ENCODE measurements at regions not wholly inside any gene's neighbourhood (a gene's known extent, or its start where the extent isn't known, plus 50 kb on each side); places are given as distances from the start of the nearest gene placed in this dataset.

DNA sequence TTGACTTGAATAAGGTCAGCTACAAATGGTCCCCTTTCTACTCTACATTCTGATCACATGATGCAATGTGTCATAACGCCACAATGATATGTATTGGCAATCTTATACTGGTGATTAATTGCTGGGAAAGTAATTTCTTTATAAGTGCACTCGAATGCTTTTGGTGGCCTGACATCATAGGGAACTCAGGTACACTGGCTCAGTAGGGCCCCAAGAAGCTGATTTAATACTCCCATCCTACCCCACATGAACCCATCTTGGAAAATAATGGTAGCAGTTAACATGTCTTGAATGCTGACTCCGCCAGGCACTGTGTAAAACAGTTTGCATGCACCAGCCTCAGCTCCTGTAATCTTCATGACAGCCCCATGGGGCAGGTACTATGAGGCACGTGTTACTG, 186.9 kb downstream of the SNX10 start:
- 88 to 89% (median 89%) methylated on average over 4 of the region's 4 CpGs for WGBS, 3 donors
- ATAC-seq: no peak
- intact Hi-C loops (cut with DNase I): no loop called here

GRCh38 chr7:26479581-26479980, 187.9 kb downstream of the SNX10 start:
- Histone ChIP-seq H3K36me3 (ENCODE audit: insufficient read depth in 1 of 2, low read depth in 1 of 2) (no peaks in the 10 kb centered on the region), H3K27ac (no peak overlapping the region), H3K4me3 (no peak overlapping the region), H3K27me3 (ENCODE audit: insufficient read depth in 3 of 3, low read length in 2 of 3) (no peaks in the 10 kb centered on the region), H3K9me3 (no peaks in the 10 kb centered on the region), H3K4me1 (no peaks in the 10 kb centered on the region)
- no peak for DNase-seq
- intact Hi-C loops (cut with DNase I): no loop called here
- no peak for ATAC-seq
- TF ChIP-seq, protein P1, sequence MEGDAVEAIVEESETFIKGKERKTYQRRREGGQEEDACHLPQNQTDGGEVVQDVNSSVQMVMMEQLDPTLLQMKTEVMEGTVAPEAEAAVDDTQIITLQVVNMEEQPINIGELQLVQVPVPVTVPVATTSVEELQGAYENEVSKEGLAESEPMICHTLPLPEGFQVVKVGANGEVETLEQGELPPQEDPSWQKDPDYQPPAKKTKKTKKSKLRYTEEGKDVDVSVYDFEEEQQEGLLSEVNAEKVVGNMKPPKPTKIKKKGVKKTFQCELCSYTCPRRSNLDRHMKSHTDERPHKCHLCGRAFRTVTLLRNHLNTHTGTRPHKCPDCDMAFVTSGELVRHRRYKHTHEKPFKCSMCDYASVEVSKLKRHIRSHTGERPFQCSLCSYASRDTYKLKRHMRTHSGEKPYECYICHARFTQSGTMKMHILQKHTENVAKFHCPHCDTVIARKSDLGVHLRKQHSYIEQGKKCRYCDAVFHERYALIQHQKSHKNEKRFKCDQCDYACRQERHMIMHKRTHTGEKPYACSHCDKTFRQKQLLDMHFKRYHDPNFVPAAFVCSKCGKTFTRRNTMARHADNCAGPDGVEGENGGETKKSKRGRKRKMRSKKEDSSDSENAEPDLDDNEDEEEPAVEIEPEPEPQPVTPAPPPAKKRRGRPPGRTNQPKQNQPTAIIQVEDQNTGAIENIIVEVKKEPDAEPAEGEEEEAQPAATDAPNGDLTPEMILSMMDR (IDR thresholded peaks at IDR 0.05): no peak
- 69 to 75% (median 74%) methylated on average over 3 of the region's 3 CpGs for WGBS, 3 donors

More for the DNA sequence above, 186.9 kb downstream of the SNX10 start:
- Histone ChIP-seq H3K27ac (no peak overlapping the region), H3K9me3 (no peaks in the 10 kb centered on the region), H3K4me3 (no peak overlapping the region), H3K4me1 (no peaks in the 10 kb centered on the region), H3K36me3 (ENCODE audit: insufficient read depth in 1 of 2, low read depth in 1 of 2) (no peaks in the 10 kb centered on the region), H3K27me3 (ENCODE audit: insufficient read depth in 3 of 3, low read length in 2 of 3) (no peaks in the 10 kb centered on the region)
- TF ChIP-seq, protein P1 (IDR thresholded peaks at IDR 0.05): no peak
- DNase-seq: no peak

- intact Hi-C loops (cut with DNase I): no loop called here
- TF ChIP-seq, protein P1 (IDR thresholded peaks at IDR 0.05): no peak
- DNase-seq (no peak), ATAC-seq (no peak)
- Histone ChIP-seq H3K9me3 (no peaks in the 10 kb centered on the region), H3K4me1 (no peaks in the 10 kb centered on the region), H3K27ac (no peak overlapping the region), H3K36me3 (ENCODE audit: insufficient read depth in 1 of 2, low read depth in 1 of 2) (no peaks in the 10 kb centered on the region), H3K27me3 (ENCODE audit: insufficient read depth in 3 of 3, low read length in 2 of 3) (no peaks in the 10 kb centered on the region), H3K4me3 (no peak overlapping the region)
- WGBS, 3 donors: 75 to 78% (median 76%) methylated on average over 9 of the region's 9 CpGs
Measured at GRCh38 chr7:26480156-26480555, 188.5 kb downstream of the SNX10 start.

GRCh38 chr7:26482927-26483326, 191.3 kb downstream of the SNX10 start:
- TF ChIP-seq, protein P1 (IDR thresholded peaks at IDR 0.05): no peak

GRCh38 chr7:26483843-26484242, 192.2 kb downstream of the SNX10 start:
- intact Hi-C loops (cut with DNase I): no loop called here
- DNase-seq: no peak
- Histone ChIP-seq H3K9me3 (no peaks in the 10 kb centered on the region), H3K27ac (no peak overlapping the region), H3K36me3 (ENCODE audit: insufficient read depth in 1 of 2, low read depth in 1 of 2) (no peaks in the 10 kb centered on the region), H3K27me3 (ENCODE audit: insufficient read depth in 3 of 3, low read length in 2 of 3) (no peaks in the 10 kb centered on the region), H3K4me3 (no peak overlapping the region), H3K4me1 (no peaks in the 10 kb centered on the region)
- no peak for ATAC-seq
- TF ChIP-seq, protein P1 (IDR thresholded peaks at IDR 0.05): no peak
- WGBS, 3 donors: 69 to 82% (median 76%) methylated on average over 5 of the region's 5 CpGs

More at GRCh38 chr7:26482927-26483326, 191.3 kb downstream of the SNX10 start:
- no peaks in the 10 kb centered on the region for H3K9me3 ChIP-seq
- no peak overlapping the region for H3K27ac ChIP-seq
- no peaks in the 10 kb centered on the region for H3K27me3 ChIP-seq (ENCODE audit: insufficient read depth in 3 of 3, low read length in 2 of 3)
- no peak for ATAC-seq
- no peaks in the 10 kb centered on the region for H3K4me1 ChIP-seq
- H3K36me3 ChIP-seq (ENCODE audit: insufficient read depth in 1 of 2, low read depth in 1 of 2): no peaks in the 10 kb centered on the region
- no peak overlapping the region for H3K4me3 ChIP-seq
- no peak for DNase-seq
- 44 to 47% (median 46%) methylated on average over 3 of the region's 3 CpGs for WGBS, 3 donors
- intact Hi-C loops (cut with DNase I): no loop called here
